GM18498 (cell line): ENCODE measurements at regions not wholly inside any gene's neighbourhood (a gene's known extent, or its start where the extent isn't known, plus 50 kb on each side); places are given as distances from the start of the nearest gene placed in this dataset.
"Not testable (repeated sequence)": the region's sequence is repeated elsewhere in the genome, so short reads cannot be mapped to it uniquely, and the experiment has no call there.

ENCODE experiments used
- ATAC-seq: cut with Tn5 transposase; IDR thresholded peaks from one replicate; pipeline ENCODE4 v1.9.1; 2021; ENCODE audit warnings: mild to moderate bottlenecking, moderate library complexity; ENCODE audit not compliant: unreplicated experiment

DNA sequence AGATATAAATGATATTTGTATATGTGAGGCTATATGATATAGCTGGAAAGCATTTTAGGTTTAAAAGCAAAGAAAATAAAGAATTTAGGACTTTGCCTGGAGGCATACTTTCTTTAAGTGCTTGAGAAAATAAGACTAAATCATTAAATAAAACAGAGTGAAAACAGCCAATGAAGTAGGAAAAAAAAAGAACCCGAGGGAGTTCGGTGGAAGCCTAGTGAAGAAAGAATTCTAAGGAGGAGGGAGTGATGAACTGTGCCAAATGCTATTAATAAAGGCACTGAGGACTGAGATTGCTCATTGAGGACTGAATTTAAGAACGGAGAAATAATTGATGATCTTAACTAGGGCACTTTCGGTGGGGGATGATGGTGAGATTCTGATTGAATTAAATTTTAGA is 573.5 kb downstream of the DSC3 start:
- no peak for ATAC-seq

DNA sequence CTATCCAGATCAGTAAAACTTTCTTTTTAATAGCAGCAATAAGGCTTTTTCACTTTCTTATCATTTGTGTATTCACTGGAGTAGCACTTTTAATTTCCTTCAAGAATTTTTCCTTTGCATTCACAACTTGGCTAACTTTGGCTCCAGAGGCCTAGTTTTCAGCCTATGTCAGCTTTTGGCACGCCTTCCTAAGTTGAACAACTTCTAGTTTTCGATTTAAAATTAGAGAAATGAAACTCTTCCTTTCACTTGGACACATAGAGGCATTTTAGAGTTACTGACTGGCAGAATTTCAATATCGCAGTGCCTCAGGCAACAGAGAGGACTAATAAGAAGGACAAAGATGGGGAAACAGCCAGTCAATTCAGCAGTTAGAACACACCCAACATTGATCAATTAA is 577.4 kb downstream of the DSC3 start:
- no peak for ATAC-seq

DNA sequence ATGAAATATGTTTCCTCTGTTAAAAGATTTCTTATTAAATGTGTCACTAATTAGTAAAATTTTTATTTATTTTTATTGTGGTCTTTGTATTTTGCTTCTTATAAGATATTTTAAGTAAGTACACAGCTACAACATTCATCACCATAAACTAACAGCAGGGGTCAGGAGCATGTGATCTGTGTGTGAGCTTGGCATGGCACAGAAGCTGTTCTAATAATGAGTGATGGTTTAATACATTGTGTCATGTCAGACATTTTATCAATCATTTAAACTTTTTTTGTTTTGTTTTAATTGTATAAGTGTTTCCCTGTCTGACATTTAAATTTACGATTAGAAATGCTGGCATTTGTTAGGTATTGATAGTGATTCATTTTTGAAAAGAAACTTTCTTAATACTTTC is 585.4 kb downstream of the DSC3 start:
- no peak for ATAC-seq

DNA sequence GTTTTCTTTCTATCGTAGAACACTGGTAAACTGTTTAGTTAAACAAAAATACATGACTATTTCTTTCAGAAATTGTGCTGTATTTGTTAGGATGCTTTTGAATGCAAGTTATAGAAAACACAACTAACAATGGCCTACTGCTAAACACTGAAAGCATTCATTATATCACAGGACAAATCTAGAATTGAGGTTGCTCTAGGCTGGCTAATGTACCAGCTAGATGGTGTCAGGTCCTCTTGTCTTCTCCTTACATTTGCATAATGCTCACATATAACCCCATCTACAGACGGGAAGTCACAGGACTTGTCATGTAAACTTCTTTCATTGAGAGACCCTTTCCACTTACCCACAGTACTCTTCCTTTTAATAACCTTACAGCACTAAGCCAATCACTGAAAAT is 586.8 kb downstream of the DSC3 start:
- no peak for ATAC-seq

DNA sequence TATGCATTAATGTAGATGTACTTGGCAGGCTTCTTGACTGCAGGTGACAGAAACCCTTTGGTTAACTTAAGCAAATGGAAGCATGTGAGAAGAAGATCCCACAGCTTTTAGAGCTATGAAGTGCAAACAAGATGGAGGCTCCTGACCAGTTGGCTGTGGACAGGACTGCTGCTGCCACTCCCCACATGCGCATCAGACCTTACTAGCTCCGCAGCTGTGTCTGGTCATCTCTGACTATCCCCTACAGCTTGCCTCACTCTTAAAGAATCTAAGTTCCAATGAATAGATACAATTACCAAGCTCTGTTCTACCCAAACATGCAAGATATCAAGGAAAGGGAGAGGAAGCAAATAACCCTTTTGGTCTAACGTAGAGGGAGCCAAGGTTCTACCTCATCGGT is 587.6 kb downstream of the DSC3 start:
- ATAC-seq, result no peak

DNA sequence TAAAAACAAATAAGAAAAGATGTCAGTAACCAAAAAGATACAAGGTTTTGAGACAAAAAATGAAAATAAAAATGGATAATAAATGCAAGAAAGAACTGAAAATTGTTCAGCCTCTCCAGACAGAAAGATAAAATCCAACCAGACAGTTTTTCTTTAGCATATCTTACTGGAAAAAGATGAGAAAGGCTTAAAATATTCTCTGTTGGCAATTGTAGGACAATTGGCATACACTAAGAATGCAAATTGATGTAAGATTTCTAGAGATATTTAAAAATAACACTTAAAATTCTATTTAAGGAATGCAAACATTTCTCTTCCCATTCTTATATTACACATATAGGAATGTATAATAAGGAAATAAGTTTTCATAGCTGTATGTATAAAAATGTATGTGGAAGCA is 590.6 kb downstream of the DSC3 start:
- no peak for ATAC-seq

DNA sequence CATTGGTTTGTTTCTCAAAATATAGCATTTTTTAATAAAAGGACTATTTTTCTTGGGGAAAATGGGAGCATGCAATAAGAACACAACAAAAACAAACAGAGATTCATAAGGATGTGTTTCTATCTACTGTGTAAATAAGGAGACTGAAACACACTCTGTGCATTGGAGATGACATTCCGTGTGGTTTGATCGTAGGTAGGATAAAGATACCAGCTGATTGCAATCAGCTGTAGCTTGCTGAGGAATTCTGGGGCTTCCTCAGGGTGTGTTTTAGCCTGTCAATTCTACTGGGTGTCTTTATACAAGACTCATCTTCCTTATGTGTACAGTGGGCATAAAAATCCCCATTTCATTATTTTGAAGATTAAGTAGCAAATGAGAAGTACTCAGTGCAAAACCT is 591.6 kb downstream of the DSC3 start:
- ATAC-seq, result no peak

DNA sequence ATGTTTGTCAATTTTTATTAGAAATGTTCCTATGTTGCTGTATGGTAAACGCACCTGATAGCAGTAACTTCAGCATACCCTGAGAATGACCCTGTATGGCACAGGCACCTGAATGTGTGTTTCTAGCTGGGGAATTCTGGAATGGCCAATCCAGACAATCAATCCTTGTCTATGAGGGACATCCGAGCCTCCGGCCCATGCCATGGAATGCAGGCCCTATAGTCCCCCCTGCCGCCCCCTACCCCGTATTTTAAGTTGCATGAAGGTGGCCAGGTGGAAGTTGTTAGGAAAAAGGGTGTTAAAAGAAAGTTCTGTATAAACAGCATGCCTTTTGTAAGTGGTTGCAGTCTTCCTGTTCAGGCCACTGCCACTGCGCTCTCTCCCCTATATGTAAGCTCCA is 595.9 kb downstream of the DSC3 start:
- ATAC-seq, result no peak

DNA sequence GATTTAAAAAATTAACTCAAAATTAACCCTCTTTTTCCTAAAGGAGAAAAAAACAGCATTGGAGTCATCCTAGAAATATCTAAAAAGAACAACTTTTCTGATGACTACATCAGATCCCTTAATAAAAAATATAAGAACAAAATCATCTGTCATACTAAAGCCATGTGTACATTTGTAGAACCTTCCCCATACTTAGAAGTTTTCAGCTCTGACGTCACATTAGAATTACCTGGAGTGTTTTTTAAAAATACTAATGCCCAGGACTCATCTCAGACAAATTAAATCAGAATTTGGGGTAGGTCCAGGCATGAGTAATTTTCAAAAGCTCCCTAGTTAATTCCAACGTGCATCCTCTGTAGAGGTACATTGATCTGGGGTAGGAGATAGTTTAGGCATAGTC is 598.0 kb downstream of the DSC3 start:
- no peak for ATAC-seq

DNA sequence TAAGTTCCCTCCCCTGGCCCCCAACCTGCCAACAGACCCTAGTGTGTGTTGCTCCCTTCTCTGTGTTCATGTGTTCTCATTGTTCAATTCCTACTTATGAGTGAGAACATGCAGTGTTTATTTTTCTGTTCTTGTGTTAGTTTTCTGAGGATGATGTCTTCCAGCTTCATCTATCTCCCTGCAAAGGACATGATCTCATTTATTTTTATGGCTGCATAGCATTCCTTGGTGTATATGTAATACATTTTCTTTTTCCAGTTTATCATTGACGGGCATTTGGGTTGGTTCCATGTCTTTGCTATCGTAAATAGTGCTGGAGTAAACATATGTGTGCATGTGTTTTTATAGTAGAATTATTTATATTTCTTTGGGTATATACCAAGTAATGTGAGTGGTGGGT is 602.2 kb downstream of the DSC3 start:
- no peak for ATAC-seq

DNA sequence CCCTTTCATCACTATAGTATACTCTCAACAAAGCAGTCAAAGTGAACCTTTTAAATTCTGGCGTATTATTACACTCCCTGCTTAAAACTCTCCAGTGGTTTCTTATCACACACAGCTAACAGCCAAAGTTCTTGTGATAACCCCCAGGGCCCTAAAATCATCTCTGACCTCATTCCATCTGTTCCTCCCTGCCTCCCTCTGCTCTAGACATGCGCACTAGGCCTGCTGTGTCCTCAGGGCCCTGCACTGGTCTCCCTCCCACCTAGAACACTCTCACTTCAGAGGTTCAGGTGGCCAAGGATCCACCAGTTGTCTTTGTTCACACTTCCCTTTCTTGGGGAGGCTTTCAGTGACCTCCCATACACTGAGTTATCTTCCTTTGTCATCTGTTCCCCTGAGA is 603.4 kb downstream of the DSC3 start:
- ATAC-seq, result no peak

DNA sequence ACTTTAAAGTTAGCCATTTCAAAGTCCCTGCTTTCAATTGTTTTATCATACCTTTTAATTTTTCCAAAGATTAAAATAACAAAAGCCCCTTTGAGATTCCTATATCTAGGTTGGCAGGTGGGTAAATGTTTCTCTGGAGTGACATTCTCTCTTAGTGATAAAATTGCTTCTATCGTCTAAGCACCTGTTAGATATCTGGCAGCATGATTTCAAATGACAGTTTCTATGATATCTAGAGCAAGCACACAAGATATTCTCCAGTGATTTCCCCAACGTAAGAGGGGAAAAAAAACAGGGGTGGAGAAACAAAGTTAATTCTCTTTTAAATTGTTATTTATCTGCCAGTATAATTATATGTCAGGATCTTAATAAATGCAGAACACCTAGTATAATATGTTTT is 610.2 kb downstream of the DSC3 start:
- ATAC-seq, result no peak

DNA sequence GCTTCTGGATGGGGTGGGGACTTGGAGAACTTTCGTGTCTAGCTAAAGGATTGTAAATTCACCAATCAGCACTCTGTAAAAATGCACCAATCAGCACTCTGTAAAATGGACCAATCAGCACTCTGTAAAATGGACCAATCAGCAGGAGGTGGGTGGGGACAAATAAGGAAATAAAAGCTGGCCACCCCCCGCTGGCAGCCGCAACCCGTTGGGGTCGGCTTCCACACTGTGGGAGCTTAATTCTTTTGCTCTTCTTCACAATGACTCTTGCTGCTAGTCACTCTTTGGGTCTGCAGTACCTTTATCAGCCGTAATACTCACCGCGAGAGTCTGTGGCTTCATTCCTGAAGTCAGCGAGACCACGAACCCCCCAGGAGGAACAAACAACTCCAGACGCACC is 623.1 kb downstream of the DSC3 start:
- not testable (repeated sequence) for ATAC-seq

DNA sequence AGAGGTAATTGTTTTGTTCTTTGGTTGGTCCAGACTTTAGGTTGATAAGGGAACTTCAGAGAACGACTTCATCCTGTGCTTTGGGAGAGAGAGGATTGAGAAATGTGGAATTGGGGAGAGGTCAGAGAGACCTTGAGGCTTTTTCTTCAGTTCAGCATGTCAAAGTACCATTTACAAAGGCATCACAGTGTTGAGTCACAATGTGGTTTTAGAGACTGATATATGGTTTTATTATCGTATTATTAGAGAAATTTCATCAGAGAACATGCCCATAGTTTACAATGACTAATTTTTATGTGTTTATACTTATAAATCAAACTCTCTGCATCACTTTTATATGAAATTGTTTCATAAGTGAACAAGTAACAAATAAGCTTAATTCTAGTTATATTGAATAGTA is 626.6 kb downstream of the DSC3 start:
- no peak for ATAC-seq

DNA sequence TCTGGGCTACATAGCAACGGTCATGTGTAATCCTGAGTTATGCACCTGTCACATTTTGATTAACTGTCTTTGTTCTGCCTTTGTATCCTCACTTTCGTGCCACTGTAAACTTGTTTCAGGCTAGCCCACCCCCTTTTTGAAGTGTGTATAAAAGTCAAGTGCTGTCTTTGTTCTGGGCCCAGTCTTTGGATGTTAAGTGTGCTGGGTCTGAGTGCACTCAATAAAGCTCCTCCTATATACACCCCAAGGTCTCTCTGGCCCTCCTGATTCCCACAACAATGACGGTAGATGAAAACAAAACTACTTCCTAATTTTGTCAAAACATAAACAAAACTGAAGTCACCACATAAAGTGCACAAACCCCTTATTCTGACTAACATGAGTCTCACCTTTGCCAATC is 633.4 kb downstream of the DSC3 start:
- ATAC-seq, result no peak

DNA sequence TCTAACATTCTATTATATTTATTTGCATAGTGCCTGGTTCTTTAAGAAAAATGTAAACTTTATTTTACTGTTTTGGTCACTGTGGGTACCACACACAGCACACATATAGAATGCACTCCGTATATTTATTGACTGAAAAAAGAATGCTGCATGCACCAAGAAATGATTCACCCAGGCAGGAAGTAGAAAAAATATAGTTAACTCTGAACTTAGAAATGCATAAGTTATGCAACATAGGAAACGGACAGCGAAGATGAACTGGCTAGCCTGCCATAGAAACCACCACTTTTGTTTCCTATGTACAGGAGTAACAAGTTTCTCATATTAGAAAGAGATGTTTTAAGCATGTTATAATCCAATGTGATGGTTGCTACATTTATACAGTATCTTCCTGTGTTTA is 635.8 kb downstream of the DSC3 start:
- no peak for ATAC-seq

DNA sequence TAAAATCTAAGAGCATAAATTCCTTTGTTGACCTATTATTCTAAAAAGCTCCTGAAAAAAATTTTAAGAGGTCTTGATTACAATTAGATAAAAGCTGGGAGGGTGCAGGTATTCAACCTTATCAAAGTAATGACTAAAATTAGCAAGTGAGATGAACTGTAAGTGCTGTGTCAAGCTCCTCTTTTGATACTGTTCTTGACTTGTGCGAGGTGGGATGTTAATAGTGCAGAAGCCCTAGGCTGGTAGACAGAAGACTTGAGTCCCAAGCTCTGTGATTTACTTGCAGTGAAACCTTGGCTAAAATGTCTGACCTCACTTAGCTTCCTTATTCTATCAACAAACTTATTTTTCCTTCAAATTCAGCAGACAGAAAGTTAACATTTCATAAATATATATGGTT is 637.5 kb downstream of the DSC3 start:
- no peak for ATAC-seq

DNA sequence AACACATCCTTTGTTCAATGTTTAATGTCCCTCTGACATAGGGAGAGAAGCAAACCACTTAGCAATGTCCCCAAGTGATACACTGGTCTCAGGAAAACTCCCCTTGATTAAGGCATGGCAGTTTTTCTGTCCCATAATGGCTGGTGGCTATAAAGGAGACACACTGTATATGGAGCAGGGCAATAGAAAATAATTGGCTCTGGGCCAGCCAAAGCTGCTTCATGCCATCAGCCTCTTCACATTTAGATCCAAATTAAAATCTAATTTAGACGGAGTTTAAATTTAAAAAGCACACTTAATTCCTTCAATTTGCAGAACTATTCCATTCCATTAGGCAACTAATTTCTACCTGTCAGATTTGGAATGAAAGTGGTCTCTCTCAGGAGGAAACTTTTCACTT is 638.1 kb downstream of the DSC3 start:
- ATAC-seq, result no peak

DNA sequence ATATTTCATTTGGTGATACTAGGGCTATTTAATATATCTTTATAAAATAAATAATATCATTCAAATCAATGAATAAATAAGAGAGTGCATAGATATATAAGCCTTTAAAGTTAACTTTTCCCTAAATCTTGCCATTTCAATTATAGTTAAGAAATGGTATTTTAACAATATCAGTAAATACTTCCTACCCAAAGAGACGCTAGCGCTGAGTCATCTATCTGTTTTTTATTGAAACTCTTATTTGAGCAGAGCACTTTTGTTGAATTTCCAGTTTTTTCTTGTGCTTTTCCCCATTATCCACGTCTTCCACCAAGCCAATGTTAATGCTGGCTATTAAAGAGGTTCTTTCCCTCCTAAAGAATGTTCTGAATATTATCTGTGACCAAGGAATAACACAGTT is 639.3 kb downstream of the DSC3 start:
- no peak for ATAC-seq

DNA sequence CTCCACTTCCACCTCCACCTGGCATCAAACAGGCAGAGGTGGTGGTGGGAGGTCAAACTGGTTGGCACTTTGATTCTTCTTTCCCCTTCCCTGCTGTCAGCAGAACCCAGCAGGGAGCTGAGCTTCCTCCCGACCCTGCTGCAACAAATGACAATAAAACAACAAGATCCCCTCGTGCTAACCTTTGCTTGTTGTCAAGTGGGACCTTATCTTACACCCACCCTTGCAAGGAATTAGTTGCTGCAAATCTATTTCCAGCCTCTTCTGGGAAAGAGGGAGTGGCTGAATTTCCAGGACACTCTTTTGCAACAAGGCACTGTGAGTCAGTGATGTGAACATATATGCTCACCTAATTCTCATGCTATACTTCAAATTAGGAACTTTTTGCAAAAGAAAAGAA is 655.1 kb downstream of the DSC3 start:
- no peak for ATAC-seq

DNA sequence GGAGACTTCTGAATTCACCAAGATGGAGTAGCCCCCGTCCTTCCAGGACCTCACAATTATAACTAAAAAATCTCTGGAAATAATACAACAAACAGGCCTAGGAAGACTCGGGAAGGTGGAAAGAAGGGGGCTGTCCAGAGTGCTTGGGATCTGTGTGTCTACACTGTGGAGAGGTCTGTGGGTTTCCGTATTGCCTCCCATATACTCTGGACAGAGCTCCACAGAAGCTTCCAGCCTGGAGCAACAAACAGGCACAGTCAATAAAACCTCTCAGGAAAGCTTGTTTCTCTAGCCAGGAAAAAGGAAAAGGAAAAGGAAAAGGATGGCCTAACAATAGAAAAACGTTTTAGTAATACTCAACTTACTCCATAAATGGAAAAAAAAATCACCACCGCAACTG is 655.9 kb downstream of the DSC3 start:
- ATAC-seq, result no peak

DNA sequence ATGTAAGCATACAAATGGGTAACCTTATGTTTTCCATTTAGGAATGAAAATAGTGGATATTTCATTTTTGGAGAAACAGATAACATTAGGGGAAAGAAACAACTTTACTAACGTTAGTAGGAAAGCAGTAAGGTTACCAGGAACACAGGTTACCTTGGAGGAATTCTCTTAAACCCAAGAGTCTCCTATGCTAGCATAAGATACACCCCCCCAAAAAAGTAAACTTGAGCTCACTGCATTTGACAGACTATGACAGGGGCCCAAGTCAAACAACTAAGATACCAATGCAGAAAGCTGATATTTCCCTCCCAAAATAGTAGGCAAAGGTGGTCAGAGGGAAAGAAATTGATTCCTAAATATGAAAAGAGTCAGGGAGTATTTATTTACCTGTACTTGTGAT is 656.9 kb downstream of the DSC3 start:
- ATAC-seq, result no peak

DNA sequence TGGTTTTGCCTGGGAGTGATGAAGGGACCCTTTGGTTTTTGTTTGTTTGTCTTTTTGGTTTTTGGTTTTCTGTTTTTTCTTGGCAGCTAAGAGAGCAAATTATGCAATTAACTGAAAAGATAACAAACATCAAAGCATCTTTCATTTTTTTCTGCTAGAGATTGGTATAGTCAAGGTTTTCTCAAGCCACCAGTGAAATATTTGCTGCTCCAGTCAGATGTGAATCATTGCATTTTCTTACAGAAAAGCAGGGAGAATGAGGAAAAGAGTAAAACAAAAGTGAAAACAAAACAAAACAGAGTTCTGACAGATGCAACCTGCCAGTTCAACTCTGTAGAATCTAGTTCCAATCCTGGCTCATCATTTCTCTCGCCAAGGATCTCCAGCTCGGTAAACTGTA is 660.7 kb downstream of the DSC3 start:
- ATAC-seq, result no peak

DNA sequence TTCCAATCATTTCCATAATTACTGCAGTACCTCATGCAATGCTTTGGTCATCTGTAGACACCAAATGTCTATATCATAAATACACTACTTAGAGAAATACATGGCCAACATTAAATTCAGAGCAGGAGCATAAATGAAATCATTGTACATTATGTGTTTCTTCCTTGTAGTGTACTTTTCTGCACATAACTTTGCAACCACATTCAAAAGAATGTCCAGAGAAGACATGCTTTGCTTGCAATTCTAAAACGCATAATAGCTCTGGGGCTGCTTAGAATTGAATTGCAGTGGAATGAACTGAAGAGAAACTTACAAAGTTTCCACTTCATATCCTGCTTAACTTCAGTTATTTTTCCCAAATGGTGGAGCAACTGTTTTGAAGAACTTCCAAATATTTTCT is 664.4 kb downstream of the DSC3 start:
- no peak for ATAC-seq
